ENCODE measurements at regions not wholly inside any gene's neighbourhood (a gene's known extent, or its start where the extent isn't known, plus 50 kb on each side); places are given as distances from the start of the nearest gene placed in this dataset.

GRCh38 chrX:23612846-23613245, 54.4 kb upstream of the PRDX4 start:
- Histone ChIP-seq H3K9ac (ENCODE audit: insufficient read depth, low read length, poor library complexity, severe bottlenecking) (no peak overlapping the region), H3K4me1 (ENCODE audit: control insufficient read depth in 1 of 2, insufficient read depth in 2 of 2, low read length in 2 of 2) (no peaks in the 10 kb centered on the region), H3K4me2 (replicated peaks; ENCODE audit: extremely low read depth, low read length, poor library complexity, severe bottlenecking) (no peak overlapping the region), H4K20me1 (ENCODE audit: insufficient read depth, low read length) (no peaks in the 10 kb centered on the region), H3K27me3 (ENCODE audit: control insufficient read depth in 2 of 2, insufficient read depth in 2 of 2, low read length in 2 of 2) (no peaks in the 10 kb centered on the region), H3K27ac (ENCODE audit: low read depth in 1 of 2, low read length in 2 of 2) (no peak overlapping the region), H3K4me3 (replicated peaks in 1 of 3; ENCODE audit: low read depth in 2 of 3, low read length in 3 of 3) (no peak overlapping the region), H3K36me3 (replicated peaks in 1 of 2; ENCODE audit: control insufficient read depth in 1 of 2, insufficient read depth in 2 of 2, low read length in 2 of 2) (no peaks in the 10 kb centered on the region), H3K9me3 (replicated peaks in 1 of 2; ENCODE audit: control insufficient read depth in 1 of 2, insufficient read depth in 1 of 2, low read length in 2 of 2) (no peaks in the 10 kb centered on the region), H2AFZ (ENCODE audit: insufficient read depth, low read depth, low read length, poor library complexity, severe bottlenecking) (no peak overlapping the region), H3K79me2 (ENCODE audit: insufficient read depth, low read length) (no peaks in the 10 kb centered on the region)
- WGBS (ENCODE audit: insufficient coverage): no CpG with 5 or more reads among the region's 1 CpG
- DNase-seq: no peak
- no peaks in the 10 kb centered on the region for H3K9me3 Mint-ChIP-seq
- H3K36me3 Mint-ChIP-seq: no peaks in the 10 kb centered on the region
- no peaks in the 10 kb centered on the region for H3K4me1 Mint-ChIP-seq
- H3K4me3 Mint-ChIP-seq: no peak overlapping the region
- intact Hi-C loops (cut with micrococcal nuclease): no loop called here
- H3K27me3 Mint-ChIP-seq (ENCODE audit: low read depth in 3 of 3): peaks cover 5 to 9% (median 6%) of the 10 kb centered on the region in 3 donors
- TF ChIP-seq CTCF (IDR thresholded peaks at IDR 0.05): no peak
- no peak overlapping the region for H3K27ac Mint-ChIP-seq

GRCh38 chrX:23616361-23616760, 50.9 kb upstream of the PRDX4 start:
- Histone ChIP-seq H3K4me3 (replicated peaks in 1 of 3; ENCODE audit: low read depth in 2 of 3, low read length in 3 of 3) (no peak overlapping the region), H3K36me3 (replicated peaks in 1 of 2; ENCODE audit: control insufficient read depth in 1 of 2, insufficient read depth in 2 of 2, low read length in 2 of 2) (no peaks in the 10 kb centered on the region), H3K9me3 (replicated peaks in 1 of 2; ENCODE audit: control insufficient read depth in 1 of 2, insufficient read depth in 1 of 2, low read length in 2 of 2) (no peaks in the 10 kb centered on the region), H3K9ac (ENCODE audit: insufficient read depth, low read length, poor library complexity, severe bottlenecking) (no peak overlapping the region), H3K79me2 (ENCODE audit: insufficient read depth, low read length) (no peaks in the 10 kb centered on the region), H3K27me3 (ENCODE audit: control insufficient read depth in 2 of 2, insufficient read depth in 2 of 2, low read length in 2 of 2) (no peaks in the 10 kb centered on the region), H2AFZ (ENCODE audit: insufficient read depth, low read depth, low read length, poor library complexity, severe bottlenecking) (no peak overlapping the region), H3K4me1 (ENCODE audit: control insufficient read depth in 1 of 2, insufficient read depth in 2 of 2, low read length in 2 of 2) (no peaks in the 10 kb centered on the region), H4K20me1 (ENCODE audit: insufficient read depth, low read length) (no peaks in the 10 kb centered on the region), H3K27ac (ENCODE audit: low read depth in 1 of 2, low read length in 2 of 2) (no peak overlapping the region), H3K4me2 (replicated peaks; ENCODE audit: extremely low read depth, low read length, poor library complexity, severe bottlenecking) (no peak overlapping the region)
- no CpG with 5 or more reads among the region's 5 CpGs for WGBS (ENCODE audit: insufficient coverage)
- Mint-ChIP-seq H3K27ac (no peak overlapping the region), H3K36me3 (no peaks in the 10 kb centered on the region), H3K27me3 (ENCODE audit: low read depth in 3 of 3) (peaks cover 2 to 9% (median 5%) of the 10 kb centered on the region in 3 donors), H3K4me3 (no peak overlapping the region), H3K9me3 (peaks cover 0 to 2% (median 0%) of the 10 kb centered on the region in 7 donors), H3K4me1 (no peaks in the 10 kb centered on the region)
- intact Hi-C loops (cut with micrococcal nuclease): no loop called here
- TF ChIP-seq CTCF (IDR thresholded peaks at IDR 0.05): peak; percentile 50
- DNase-seq: no peak
